Activated CD4-positive, alpha-beta T cell treated with anti-CD3 and anti-CD28 coated beads, Interleukin-2, amount 50 U/mL, for 48 hours (primary cell): ENCODE measurements at regions not wholly inside any gene's neighbourhood (a gene's known extent, or its start where the extent isn't known, plus 50 kb on each side); places are given as distances from the start of the nearest gene placed in this dataset.

Experiments
- DNase-seq, 2 experiments: peaks; one replicate each; pipeline ENCODE4 v3.0.0-alpha.2; 2020

DNA sequence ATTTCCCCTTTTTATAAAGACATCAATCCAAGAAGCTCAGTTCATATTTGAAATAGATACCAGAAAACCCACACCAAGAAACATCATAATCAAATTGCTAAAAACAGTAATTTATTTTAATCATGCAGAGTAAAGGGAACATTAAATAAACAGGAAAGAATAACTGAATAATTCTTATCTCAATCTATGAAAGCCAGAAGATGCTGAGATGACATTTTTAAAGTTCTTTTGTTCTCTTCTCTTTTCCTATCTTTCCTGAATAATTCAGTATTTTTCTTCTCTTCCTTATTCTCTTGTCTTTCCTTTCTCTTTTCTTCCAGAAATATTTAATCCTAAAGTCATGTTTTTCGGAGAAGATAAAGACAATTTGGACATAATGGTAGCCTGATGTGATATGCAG, 259.0 kb upstream of the OPRM1 start:
- no peak for DNase-seq

DNA sequence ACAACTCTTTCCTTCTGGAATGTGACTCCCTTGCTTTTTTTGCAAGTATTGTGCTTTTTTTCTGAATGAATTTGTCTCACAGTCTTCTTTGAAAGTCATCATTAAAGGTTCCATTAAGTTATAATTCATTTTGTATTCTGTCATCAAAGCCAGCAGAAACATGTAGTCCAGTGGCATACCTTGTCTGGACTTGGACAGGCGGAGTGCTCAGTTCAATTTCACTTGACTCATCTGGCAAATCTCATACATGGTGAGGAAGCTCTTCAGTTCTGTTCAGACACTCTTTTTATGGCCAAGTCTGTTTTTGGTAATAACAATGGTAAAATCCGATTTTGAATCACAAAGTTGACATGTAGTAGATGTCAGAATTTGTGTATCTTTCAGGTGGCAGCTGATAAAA, 260.8 kb upstream of the OPRM1 start:
- DNase-seq, result no peak

DNA sequence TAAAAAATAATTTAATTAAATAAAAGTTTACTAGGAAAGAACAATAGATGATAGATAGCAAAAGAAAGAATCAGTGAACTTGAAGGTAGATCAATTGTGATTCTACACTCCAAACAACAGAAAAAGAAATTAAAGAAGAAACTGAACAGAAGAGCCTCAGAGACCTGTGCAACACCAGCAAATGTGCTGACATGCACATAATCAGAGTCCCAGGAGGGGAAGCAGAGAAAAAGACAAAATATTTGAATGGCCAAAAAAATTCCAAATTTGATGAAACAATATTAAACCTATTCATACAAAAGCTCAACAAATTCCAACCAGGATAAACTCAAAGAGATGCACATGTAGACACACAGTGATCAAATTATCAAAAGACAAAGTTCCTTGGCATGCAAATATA, 267.5 kb upstream of the OPRM1 start:
- DNase-seq, result no peak

DNA sequence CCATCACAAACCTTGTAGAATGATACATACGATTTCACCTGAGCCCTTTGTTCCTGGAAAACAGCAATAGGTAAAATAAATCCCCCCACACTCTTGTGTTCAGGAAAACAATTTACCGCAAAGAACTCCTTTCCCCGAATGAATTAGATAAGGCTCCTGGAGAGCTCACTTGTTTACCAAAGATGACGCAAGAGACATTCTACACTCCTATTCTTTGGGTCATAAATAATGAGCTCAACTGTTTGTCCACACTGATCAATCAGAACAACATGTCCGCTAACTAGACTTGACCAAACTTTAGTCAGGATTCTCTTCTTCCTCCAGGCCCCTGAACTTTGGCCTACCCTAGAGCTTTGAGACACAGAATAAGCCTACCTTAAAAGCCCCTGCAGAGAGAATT, 271.9 kb upstream of the OPRM1 start:
- no peak for DNase-seq

DNA sequence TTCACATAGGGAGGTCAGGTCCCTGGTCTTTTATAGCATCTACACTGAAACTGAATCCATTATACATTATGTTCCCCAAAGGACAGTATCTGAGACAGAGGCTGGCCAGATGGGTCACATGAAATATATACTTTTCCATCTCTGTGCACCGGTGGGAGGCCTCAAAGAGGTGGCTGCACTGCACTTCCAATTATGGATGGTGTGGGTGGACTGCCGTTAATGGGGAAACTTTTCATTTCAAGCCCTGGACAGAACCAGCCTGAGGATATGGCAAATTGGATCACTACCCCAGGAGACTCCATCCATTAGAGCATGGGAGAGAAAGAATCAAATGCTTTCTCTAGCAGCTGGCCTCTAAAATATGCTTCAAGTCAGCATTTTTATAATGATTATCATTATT, 280.5 kb upstream of the OPRM1 start:
- no peak for DNase-seq

DNA sequence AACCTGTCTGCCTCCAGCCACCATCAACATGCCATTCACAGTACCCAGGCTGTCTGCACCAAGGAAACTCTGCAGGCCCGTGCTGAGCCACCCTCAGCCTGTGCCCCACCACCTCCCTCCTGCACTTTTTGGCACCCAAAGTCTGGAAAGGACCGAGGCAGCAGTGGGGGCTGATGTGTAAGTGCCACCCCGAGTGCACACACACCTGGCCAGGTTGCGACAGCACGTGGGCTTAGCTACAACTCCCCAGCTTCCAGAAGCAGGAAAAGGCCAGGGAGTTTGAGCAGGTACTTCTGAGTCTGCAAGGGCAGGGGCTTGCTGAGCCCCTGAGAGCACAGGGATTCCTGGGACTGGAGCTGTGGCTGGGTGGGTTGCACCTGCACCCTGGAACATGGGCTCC, 303.3 kb upstream of the OPRM1 start:
- no peak for DNase-seq

DNA sequence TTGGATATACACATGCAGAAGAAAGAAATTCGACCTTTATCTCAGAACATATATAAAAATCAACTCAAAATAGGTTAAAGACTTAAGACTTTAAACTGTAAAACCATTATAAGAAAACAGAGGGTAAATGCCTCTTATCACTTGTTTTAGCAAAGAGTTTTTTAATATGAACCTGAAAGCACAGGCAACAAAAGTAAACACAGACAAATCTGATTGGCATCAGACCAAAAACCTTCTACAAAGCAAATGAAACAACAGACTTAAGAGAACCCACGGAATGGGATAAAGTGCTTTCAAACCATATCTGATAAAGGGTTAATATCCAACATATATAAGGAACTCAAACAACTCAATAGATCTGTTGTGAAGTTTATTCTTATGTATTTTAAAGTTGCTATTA, 309.9 kb upstream of the OPRM1 start:
- no peak for DNase-seq

DNA sequence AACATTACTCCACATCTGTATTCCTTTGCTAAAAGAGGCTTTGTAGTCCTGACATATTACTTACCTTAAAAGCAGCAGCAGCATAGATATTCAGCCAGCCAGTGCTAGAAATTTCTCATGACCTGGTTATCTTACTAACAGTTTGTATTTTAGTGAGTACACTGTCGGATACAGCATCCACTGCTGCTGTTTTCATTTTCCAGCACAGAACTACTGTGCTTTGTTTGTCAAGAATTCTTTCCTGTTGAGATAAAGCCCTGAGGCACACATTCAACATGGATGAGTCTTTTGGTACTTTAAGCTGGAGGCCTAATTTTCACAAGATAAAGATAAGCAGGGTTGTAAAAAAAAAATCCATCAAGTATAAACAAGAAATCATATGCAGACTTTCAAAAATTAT, 311.2 kb upstream of the OPRM1 start:
- DNase-seq, result no peak

DNA sequence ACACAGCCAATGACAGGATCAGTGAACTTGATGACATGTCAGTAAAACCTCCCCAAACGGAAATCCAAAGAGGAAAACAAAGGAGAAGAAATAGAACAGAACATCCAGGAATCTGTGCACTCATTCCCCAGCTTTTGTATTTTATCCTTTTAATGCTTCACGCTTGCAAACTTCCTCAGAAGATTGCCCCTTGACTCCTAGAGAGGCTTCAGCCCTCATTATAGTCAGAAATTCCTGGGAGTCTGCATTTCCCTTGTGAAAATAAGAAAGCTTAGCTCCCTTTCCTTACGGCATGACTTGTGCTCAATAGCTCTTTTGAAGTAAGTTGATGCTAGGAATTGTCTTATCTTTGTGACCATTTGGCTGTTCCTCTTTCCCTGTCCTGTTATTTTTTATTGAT, 313.6 kb upstream of the OPRM1 start:
- DNase-seq, result no peak

DNA sequence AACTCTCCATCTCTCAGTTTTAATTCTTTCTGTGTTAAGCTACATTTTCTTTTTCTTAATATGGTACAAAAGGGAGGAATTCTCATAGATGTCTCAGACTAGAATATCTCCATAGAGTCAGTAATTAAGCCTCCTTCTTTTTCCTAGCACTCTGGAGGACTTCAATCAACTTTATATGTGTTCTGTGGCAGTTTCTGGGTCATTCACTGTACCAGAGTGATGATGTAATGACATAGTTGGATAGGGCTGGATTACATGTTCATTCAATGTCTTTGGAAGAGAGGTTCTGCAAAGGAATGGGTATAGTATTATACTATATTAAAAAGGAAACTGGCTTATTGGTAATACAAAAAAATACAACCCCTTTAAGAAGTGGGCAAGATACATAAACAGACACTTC, 318.3 kb upstream of the OPRM1 start:
- no peak for DNase-seq

DNA sequence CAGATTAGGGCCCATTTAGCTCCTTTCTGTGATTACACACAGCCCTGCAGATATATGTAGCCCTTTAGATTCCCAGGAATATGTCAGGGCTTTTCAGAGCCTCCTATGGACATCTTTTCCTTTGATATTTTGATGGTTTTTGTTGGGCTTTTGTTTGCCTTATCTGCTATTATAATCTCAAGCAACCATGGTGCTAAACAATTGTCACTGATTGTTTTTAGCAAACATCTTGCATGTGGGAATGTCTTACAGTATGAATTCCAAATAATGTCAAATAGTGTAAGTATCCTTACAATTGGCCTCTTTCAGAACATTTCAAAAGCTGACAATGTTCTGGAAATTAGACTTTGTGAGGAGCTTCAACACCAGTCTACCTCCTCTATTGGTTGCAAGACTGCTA, 333.6 kb upstream of the OPRM1 start:
- DNase-seq, result no peak

DNA sequence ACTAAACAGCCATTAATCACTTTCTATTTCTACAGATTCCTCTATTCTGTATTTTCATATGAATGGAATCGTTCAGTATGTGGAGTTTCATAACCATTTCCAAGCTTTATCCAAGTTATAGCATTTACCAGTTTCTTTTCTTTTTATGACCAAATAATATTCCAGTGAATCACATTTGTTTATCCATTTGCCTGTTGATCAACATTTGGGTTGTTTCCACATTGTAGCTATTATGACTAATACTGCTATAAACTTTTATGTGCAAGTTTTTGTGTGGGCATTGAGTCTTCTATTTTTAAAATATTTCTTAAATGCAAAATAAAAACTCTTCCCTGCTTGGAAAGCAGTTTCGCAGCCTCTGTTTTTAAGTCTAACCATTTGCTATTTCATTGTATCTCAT, 336.4 kb upstream of the OPRM1 start:
- DNase-seq, result no peak

DNA sequence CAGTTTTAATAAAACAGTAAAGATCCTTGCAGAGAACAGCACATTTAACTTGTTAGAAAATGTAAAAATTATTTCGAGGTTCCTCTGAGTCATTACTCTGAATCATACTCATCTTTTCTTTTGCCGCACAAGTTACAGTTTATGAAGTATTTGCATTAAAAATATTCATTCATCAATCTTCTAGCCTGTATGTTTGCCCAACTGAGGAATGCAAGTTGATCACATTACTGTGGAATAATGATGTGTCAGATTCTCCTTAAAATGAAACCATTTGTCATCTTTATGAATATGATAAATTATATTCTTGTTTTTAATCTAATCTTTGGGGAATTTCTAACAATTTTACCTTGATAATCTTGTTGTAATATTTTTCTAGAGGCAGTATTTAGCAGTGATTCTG, 340.4 kb upstream of the OPRM1 start:
- DNase-seq, result no peak

DNA sequence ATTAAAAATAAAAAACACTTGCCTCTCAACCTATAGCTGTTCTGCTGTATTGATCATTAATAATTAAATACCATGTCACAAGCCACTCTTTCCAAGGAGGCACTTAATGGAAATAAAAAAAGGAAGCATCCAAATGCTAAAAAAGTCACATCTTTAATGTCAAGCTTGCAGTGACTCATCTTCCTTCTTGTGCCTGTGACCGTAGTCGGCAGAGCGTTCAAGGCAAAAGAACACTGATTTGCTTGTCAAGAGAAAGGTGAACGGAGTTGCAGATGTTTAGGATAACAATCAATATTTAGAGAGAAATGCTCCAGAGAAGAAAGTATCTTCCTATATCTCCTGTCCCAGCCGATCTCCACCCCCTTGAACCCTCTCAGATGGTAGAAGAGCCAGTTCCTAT, 341.0 kb upstream of the OPRM1 start:
- no peak for DNase-seq

DNA sequence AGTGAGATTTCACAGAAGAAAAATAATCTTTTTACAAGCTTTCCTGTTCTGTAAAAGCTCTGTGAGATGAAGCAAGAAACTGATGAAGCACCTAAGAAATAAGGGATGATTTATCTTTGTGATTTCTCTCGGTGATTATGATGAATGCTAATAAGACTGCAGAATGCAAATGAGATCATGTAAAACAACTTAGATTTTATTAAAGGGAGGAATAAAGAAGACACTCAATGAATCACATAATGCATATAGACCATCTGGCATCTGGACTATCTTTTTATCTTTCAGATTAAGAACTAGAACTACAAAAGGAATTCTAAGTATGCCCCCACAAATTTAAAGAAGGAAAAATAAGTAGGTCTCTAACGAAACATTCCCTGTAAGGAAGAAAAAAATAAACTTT, 361.5 kb upstream of the OPRM1 start:
- DNase-seq, result no peak

DNA sequence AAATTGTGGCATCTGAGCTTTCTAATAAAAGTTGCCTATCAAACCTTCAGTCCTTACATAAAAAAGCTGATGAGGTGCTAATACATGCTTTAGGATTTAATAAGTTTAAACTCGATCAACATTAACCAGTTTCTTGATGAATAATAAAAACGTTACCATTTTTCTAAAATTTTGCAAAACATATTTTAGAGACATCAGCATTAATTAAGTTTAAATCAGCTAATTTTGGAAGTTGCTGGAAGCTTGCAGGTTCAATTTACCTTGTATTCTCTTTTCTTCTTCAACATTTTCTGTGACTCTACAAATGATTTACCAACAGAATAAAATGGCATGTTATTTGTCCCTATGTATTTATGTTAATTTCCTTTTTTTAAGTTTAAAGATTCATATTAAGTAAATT, 365.3 kb upstream of the OPRM1 start:
- DNase-seq, result no peak

DNA sequence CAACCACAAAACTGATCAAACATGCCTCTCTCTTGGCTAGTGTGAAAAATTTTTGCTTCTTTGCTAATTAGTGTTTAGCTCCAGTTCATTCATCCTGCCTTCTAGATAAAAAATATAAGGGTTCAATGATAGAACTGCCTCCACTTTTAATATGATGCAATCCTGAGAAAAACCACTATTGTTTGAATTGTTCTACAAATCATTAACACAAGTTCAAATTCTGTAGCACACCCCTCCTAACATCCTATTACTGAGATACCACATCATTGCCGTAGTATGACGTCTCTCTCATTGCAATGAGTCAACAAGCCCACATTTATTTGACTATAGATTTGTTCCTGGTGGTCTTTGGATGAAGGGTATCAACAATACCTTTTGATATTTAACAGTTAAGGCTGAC, 365.8 kb upstream of the OPRM1 start:
- DNase-seq, result no peak

DNA sequence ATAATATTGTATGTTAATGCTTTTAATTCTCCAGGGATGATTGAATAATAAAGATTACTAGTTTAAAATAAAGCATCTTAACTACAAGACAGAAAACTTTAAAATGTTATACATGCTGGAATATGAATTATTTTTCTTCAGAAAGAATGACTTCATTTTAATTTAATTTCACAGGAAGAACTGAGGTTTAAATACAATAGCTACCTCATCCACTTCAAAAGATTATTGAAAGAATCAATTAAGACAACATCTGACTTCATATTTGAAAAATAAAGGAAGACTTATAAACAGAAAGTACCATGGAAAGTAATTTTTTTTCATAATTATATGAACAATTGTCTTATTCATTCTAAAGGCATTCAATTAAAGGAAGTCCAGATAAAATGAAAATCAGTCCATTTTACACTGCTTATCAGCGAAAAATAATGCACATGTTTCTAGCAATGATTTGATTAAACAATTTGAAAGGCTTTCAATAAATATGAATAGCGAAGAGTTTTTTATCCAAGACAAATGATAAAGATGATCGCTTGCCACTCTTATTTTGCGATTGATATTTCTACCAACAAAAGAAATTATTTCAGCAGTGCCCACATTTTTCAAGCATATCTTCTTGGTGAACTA, 368.5 kb upstream of the OPRM1 start:
- no peak for DNase-seq

DNA sequence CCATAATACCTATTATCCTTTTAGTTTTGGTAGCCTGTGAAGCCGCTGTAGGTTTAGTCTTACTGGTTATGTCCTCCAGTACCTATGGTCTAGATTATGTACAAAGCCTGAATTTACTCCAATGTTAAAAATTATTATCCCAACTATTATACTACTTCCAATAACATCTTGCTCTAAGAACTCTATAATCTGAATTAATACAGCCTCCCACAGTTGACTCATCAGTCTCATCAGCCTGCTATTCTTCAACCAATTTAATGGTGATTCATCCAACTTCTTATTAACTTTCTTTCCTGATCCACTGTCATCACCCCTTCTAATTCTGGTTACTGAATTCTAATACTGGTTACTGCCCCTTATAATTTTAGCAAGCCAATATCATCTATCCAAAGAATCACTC, 370.3 kb upstream of the OPRM1 start:
- no peak for DNase-seq

DNA sequence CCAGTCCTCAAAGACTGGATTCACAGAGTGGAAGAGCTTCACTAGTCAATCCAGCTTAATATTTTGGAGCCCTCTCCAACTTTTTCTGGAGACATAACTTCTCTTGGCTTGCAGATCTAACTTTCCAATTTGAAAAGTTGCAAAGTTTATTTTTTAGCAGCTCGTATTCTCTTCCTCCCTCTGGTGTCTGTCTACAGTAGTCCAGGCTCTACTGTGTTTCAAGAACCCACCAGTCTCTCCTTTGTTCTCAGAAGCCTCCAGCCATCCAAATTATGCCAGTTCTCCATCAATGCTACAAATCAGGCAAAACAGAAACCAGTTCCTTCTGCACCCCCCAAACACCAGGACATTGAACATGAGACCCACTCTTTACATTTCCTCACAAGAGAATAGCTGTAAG, 376.1 kb upstream of the OPRM1 start:
- DNase-seq, result no peak

DNA sequence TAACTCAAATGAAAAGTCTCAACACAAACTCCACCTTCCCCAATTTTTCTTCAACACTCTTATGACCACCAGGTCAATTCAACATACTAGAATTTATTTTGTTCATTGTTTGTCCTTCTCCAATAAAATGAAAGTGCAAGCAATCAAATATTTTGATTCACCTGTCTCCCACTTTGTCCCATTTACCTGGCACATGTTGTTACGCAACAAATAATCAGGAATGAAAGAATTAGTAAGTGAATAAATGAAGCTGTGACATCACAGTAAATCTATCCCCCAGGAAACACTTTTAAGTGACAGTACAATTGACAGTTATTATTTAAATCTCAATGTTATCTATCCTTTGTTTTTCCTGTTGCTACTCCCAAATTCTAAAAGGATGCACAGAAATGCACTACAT, 393.7 kb upstream of the OPRM1 start:
- no peak for DNase-seq

DNA sequence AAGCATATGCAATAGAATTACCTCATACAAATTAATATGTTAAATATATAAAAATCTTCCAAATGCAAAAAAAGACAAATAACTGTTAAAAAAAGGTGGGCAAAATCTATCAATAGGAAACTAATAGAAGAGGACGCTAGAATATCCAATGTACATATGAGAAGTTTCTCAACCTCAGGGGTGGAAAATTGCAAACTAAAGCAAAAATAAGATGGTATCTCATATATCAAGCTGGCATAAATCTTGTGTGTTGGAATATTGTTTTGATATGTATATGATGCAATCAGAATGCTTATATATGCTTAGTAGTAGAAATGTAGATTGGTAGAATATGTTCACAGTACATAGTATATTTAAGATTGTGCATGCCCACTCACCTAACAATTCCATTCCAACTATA, 395.0 kb upstream of the OPRM1 start:
- DNase-seq, result no peak

DNA sequence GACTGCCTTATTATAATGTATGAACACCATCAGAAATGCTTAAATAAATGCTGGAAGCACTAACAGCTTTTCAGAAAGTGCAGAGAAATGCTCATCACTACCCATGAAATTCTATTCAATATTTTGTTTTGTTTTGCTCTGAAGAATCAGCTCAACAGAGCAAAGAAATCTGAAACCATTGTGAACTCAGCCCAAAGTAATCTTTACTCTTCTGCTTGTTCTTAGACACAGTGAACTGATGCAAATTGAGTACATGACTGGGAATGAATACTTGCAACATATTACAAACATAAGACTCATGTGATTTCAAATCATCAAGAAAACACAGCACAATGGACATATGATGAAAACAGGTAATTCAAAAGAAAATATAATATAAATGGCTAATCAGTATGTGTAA, 404.6 kb upstream of the OPRM1 start:
- no peak for DNase-seq

DNA sequence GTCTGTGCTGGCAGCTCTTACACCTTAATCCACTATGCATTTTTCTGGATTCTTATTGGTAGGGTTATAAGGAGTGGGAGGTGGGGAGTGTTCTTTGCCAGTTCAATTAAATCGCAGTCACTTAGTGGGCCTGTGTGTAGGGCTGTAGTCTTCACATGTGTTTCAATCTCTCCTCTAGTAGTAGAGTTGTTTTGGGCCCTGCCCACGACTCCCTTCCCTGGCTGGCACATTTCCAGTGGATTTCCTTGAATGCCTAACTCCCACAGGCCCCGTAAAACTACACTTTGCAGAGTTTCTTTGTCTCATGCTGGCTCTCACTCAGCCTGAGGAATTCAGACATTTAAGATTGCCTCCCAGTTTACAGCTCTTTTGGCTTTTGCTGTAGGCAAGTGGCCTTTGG, 414.0 kb upstream of the OPRM1 start:
- no peak for DNase-seq

DNA sequence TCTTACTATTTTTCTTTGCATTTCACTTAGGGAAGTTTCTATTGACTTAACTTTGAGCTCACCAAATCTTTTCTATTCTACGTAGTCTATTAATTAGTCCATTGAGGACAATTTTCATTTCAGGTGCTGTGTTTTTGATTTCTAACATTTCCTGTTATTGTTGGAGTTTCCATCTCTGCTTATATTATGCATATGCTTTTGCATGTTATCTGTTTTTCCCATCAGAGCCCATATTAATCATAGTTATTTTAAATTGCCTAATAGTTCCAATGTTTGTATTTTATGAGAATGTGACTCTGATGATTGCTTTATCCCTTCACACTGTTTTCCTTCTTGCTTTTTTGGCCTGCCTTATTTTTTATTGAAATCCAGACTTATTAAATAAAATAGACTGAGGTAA, 414.5 kb upstream of the OPRM1 start:
- DNase-seq, result no peak

DNA sequence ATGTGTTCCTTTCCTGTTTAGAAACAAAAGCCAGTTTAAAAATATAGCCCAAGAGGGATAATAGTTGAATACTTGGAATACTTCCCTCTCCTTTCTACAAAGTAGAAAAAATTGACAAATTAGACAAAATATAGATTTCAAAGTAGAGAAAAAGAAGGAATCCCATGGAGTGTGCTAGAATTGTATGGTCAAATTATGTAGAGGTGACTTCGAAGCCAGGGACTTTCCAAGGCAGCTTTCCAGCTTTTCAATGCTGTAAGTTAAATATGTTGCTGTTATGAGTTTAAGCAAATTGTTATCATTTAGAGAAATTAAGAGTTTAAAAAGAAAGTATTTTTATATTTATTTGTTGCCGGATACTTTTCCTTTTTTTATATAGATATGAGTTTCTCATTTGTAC, 415.5 kb upstream of the OPRM1 start:
- DNase-seq, result no peak
